ENCODE measurements at regions not wholly inside any gene's neighbourhood (a gene's known extent, or its start where the extent isn't known, plus 50 kb on each side); places are given as distances from the start of the nearest gene placed in this dataset.

GRCh38 chr4:179843370-179843769, 2399.8 kb upstream of the TENM3 start:
- Histone ChIP-seq H3K4me1 (ENCODE audit: insufficient read depth, low read length) (no peaks in the 10 kb centered on the region), H3K9ac (ENCODE audit: insufficient read depth, low read depth, low read length) (no peak overlapping the region), H3K79me2 (ENCODE audit: insufficient read depth, low read length) (no peaks in the 10 kb centered on the region), H3K9me3 (ENCODE audit: low read length) (no peaks in the 10 kb centered on the region), H2AFZ (ENCODE audit: low read length) (no peak overlapping the region), H3K4me3 (replicated peaks in 1 of 3; ENCODE audit: insufficient read depth in 1 of 3, low read depth in 2 of 3, low read length in 3 of 3) (no peak overlapping the region), H3K4me2 (ENCODE audit: low read depth, low read length) (no peak overlapping the region), H3K27me3 (ENCODE audit: control insufficient read depth in 1 of 2, insufficient read depth in 2 of 2, low read length in 2 of 2) (no peaks in the 10 kb centered on the region), H3K27ac (ENCODE audit: extremely low read length, insufficient read depth, low read length) (no peak overlapping the region), H4K20me1 (ENCODE audit: insufficient read depth, low read length) (no peaks in the 10 kb centered on the region), H3K36me3 (replicated peaks in 1 of 2; ENCODE audit: control insufficient read depth in 1 of 2, insufficient read depth in 2 of 2, low read length in 2 of 2) (no peaks in the 10 kb centered on the region)
- ChIA-PET CTCF (ENCODE audit: low intra/inter-chr PET ratio, low total read pairs) (no interaction called here), POLR2A (no interaction called here)
- FAIRE-seq (no peak), DNase-seq (ENCODE audit: low spot score) (no peak), ATAC-seq (no peak)
- intact Hi-C loops (cut with micrococcal nuclease; ENCODE audit: unreplicated experiment) (no loop called here), in situ Hi-C loops (cut with HindIII; ENCODE audit: extremely low pct_ligation_motif_present, low pct_unique_long_range_greater_than_20kb) (no loop called here)
- 2% methylated on average over 3 of the region's 3 CpGs for WGBS (ENCODE audit: low lambda C conversion rate)
- TF ChIP-seq ZHX2 (IDR thresholded peaks at IDR 0.05; ENCODE audit: low read depth) (no peak), ZHX2 (CRISPR knock-in tag; IDR thresholded peaks at IDR 0.05; ENCODE audit: borderline replicate concordance) (no peak), ZFY (CRISPR knock-in tag; IDR thresholded peaks at IDR 0.05) (no peak), TRIM24 (CRISPR knock-in tag; IDR thresholded peaks at IDR 0.05) (no peak), ZNF3 (CRISPR knock-in tag; IDR thresholded peaks at IDR 0.05) (no peak), SOX6 (IDR thresholded peaks at IDR 0.05) (no peak), SOX6 (CRISPR knock-in tag; IDR thresholded peaks at IDR 0.05) (no peak), ZNF367 (CRISPR knock-in tag; IDR thresholded peaks at IDR 0.05; ENCODE audit: borderline replicate concordance) (no peak), ARNT2 (CRISPR knock-in tag; IDR thresholded peaks at IDR 0.05; ENCODE audit: low read depth) (no peak), POGZ (CRISPR knock-in tag; IDR thresholded peaks at IDR 0.05) (no peak)
- BruUV-seq (replicated peaks), result no TSS peak

All from HepG2 (cell line).